ENCODE measurements at regions not wholly inside any gene's neighbourhood (a gene's known extent, or its start where the extent isn't known, plus 50 kb on each side); places are given as distances from the start of the nearest gene placed in this dataset.

DNA sequence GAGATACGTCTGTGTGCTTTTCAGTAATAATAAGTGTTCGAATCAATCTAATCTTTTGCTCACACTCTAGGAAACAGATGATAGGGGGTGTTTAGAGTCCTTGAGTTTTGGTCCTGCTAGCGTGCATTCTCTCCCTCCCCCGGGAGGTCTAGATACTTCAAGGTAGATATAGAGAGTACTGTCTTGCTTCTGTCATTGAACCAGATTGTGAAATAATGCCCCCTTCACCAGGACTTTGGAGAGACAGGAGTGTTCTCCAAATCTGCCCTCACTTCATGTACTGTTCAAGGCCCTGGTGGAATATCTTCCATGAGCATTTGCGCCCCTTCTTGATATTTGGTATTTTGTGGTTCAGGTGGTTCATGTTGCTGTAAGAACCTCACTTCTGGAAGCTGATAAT lies 59.4 kb upstream of the MGAT5 start:
- TF ChIP-seq MYC (IDR thresholded peaks at IDR 0.05; ENCODE audit: insufficient read depth, insufficient read length, insufficient replicate concordance, low read length, severe bottlenecking) (no peak), ESRRA (IDR thresholded peaks at IDR 0.05; ENCODE audit: low read length) (no peak), HDAC6 (IDR thresholded peaks at IDR 0.05; ENCODE audit: unreplicated experiment) (no peak), CTCF (IDR thresholded peaks at IDR 0.05 in 2 of 3, conservative IDR thresholded peaks at IDR 0.05 in 1 of 3; ENCODE audit: control insufficient read depth in 2 of 3, extremely low read depth in 1 of 3, insufficient read depth in 1 of 3, low read depth in 3 of 3, low read length in 3 of 3) (no peak), EZH2 (IDR thresholded peaks at IDR 0.05; ENCODE audit: borderline replicate concordance, control insufficient read depth, low read depth, low read length) (no peak), RELA (IDR thresholded peaks at IDR 0.05; ENCODE audit: borderline replicate concordance, partially characterized antibody) (no peak), NR2C2 (IDR thresholded peaks at IDR 0.05; ENCODE audit: borderline replicate concordance, control insufficient read depth, insufficient read length, low read depth) (no peak), BRCA1 (IDR thresholded peaks at IDR 0.05; ENCODE audit: low read depth, low read length) (no peak), TAF1 (IDR thresholded peaks at IDR 0.05; ENCODE audit: borderline replicate concordance, low read depth, low read length) (no peak), IKZF2 (IDR thresholded peaks at IDR 0.05) (no peak), RAD21 (IDR thresholded peaks at IDR 0.05; ENCODE audit: insufficient read depth, low read depth, low read length) (no peak)
- TF ChIP-seq, protein P1, sequence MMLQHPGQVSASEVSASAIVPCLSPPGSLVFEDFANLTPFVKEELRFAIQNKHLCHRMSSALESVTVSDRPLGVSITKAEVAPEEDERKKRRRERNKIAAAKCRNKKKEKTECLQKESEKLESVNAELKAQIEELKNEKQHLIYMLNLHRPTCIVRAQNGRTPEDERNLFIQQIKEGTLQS (IDR thresholded peaks at IDR 0.05; ENCODE audit: borderline replicate concordance, extremely low read depth, low read depth, low read length) = no peak

Measured in GM12878 (cell line).